ENCODE measurements at regions not wholly inside any gene's neighbourhood (a gene's known extent, or its start where the extent isn't known, plus 50 kb on each side); places are given as distances from the start of the nearest gene placed in this dataset.

DNA sequence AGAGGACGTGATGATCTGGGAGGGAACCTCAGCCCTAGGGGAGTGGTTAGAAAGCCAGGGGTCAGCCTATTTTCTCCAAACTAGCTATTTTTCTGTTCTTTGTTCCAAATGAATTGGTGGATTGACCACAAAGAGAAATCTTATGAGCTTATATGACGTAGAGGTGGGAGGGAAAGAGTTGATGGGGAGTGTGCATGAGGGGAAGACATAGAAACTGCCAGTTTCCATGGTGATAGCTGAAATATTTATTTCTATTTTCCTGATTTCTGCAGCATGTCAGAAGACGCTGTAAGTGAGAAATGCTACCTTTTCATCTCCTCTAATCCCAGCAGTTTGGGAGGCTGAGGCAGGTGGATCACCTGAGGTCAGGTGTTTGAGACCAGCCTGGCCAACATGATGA lies 51.4 kb upstream of the CISTR start:
- no peak for DNase-seq (ENCODE audit: low spot score)

DNA sequence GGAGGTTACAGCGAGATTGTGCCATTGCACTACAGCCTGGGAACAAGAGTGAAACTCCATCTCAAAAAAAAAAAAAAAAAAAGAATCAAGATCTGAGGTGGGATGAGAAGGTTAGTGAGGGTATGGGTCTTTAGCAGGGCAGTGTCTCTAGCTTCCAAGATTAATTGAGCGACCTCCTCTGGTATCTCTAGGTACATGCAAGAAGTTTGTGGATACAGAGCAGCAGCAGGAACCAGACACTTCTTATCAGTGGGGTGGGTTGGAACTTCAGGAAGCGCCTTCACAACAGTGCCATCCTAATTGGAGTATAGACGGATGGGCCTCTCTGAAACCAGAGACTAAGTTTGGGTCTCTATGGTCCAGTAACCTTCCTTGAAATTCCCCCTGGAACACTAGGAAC lies 51.9 kb upstream of the CISTR start:
- DNase-seq (ENCODE audit: low spot score): no peak

DNA sequence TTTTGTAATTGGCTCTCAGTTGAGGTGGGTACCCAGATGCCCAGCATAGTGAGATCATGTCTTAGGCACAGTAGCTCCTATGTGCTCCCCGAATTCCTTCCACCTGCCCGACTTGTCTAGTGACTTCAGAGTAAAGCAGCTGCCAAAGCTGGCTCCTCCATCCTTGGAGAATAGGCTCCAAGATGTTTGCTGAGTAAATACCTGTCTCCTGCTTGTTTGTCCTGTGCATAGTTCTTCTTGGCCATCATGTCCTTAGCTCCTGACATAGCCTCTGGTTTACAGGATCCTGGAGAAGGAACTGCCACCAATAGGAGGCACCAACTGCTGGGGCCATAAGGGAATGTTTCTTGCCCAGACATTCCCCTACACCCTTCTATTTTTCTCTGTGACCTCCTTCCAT lies 52.6 kb upstream of the CISTR start:
- no peak for DNase-seq (ENCODE audit: low spot score)

DNA sequence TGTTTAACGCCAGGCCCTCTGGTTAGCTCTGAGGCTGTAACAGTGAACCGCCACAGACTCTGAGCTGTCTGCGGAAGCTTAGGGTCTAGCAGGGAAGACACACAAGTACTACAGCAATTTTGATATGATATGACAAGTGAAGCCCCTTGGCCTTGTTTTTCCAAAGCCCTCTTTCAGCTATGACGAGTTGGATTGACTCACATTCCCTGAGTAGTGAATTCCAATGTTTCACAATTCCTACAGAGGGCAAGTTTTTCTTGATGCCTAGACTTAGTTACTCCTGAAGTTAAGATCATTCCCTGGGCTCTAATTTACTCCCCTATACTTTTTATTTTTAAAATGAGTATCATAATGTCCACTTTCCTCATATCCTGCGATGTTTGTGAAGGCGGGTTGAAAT lies 53.3 kb upstream of the CISTR start:
- DNase-seq (ENCODE audit: low spot score): no peak

DNA sequence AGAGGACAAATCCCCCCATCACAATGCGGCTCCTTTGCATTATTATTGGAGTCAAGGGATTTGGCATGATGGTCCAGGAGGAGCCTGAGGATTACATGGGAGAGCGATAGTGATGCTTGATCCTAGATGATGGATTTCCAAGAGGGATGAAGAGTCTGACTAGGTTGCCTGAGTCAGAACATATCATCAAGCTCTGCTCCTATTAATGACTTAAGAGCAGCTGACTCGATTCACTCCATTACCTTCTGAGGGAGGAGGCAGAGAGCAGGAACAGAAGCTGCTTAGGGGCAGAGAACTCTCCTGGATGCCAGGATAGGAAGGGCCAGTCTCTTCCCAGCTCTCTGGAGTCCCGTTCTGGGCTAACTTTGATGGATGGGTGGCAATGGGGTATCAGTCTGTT lies 54.0 kb upstream of the CISTR start:
- DNase-seq (ENCODE audit: low spot score): no peak

DNA sequence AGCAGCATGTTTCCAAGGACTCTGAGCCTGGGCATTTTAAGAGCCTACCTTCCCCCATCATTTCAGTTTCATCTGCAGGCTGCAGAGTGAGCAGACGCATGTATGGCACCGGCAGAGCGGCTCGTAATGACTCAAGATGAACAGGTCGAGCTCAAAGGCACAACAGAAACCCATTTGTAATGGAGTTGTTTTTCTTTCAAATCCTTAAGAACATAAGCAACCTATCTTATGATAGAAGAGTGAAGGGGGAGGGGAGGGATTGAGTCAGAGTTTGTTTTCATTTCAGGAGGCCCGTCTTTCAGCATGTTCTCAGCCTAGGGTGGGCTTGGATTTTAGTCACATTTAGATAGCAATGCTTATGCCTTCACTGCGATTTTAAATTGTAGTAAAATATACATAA lies 54.9 kb upstream of the CISTR start:
- no peak for DNase-seq (ENCODE audit: low spot score)

DNA sequence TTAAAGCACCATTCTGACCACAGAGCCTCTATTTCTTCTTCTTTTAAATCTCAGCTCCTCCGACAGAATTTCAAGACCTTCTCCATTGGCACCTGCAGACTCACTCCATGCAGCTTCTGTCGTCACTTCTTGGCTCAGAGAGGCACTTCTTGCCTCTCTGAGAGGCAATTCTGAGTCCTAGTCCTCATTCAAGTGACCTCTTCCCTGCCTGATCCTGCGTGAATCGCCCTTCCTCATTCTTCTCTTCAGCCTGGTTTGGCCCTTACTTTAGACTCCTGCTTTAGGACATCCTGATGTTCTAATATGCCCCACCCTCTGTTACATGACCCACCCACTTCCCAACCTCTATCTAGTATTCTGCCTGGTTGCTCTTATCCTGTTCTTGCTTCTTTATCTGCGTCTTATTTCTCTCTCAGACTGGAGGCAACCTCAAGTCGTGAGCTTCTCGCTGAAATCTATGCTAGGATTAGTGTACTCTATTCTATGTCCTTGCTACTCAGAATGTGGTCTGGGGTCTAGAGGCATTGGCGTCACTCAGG lies 55.6 kb upstream of the CISTR start:
- DNase-seq (ENCODE audit: low spot score): no peak

DNA sequence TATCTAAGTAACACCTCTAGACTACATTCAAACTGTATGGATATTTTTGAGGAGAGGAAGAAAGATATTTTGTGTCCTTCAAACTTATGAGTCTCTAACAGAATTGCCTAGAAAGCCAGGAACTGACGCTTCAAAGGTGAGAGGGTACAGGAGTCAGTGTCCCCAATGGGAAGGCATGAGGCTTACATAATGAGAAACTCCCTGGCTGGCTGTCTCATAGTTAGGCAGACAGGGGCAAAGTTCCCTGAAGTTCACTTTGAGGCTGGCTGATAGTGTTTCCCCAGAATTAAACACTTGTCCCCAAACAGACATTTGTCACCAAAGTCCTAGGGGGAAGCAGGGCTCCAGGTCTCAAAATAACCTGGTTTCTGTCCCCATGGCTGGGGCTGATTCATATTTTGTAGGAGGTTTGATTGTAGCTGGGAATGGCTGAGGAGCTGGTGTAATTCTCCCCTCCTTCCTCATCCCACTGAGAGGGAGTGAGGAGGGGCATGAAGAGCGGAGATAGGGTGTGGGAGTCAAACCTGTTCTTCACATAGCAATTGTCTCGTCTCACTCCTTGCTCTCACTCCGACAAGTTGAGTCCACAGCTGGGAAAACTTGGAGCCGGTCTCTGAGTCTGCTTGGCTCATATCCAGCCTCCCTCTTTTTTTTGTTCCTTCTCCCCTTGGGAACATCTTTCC lies 56.4 kb upstream of the CISTR start:
- DNase-seq (ENCODE audit: low spot score): no peak

DNA sequence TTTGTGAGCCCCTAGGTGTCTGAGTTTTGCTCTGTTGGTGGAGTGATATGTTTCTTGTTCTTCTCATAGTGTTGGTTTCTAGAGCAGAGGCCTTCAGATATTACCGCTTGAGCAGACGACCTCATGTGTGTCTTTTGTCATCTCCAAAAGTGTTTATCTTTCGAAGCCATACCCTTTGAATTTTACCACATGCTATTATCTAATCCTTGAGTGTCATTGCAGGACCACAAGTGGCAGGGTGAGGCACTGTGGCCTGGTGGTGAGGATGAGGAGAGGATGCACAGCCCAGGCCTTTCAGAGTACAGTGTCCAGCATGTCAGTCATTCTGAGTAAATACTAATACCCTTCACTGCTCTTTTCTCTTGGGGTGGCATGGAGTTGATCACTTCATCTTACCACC lies 57.2 kb upstream of the CISTR start:
- DNase-seq (ENCODE audit: low spot score): no peak

DNA sequence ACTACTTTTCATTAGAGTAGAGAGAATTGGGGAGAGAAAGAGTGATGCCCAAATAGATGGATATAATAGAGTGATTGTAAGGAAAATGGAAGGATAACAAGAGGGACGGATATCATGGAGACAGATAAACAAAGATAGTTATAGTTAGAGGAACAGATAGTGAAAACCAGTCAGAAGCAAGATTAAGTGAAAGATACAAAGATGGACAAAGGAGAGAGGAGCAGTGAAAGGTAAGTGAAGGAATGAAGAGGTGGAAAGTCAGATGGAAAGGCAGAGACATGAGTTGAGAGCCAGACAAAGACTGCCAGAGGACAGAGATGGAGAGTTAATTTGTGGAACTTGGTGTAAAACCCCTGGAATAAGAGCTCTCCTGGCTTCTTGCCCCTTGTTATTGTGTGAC lies 59.2 kb upstream of the CISTR start:
- DNase-seq (ENCODE audit: low spot score): no peak

DNA sequence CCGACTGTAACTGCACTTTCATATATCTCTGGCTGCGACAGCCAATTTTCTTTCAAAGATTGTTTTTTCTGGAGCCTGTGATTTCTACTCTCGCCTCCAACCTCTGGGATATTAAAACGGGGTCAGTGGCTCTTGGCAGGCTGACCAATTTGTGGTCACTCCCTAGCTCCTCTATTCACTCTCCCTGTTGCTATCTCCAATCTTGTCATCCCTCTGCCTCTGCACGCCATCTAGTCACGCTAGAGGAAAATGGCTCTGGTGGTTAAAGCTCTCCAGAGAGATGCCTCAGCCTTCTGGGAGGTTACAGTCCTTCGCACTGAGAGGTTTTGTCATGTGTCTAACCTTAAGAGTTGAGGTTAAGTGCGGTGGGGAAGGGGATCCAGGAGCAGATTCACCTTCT lies 59.8 kb upstream of the CISTR start:
- DNase-seq (ENCODE audit: low spot score): no peak

DNA sequence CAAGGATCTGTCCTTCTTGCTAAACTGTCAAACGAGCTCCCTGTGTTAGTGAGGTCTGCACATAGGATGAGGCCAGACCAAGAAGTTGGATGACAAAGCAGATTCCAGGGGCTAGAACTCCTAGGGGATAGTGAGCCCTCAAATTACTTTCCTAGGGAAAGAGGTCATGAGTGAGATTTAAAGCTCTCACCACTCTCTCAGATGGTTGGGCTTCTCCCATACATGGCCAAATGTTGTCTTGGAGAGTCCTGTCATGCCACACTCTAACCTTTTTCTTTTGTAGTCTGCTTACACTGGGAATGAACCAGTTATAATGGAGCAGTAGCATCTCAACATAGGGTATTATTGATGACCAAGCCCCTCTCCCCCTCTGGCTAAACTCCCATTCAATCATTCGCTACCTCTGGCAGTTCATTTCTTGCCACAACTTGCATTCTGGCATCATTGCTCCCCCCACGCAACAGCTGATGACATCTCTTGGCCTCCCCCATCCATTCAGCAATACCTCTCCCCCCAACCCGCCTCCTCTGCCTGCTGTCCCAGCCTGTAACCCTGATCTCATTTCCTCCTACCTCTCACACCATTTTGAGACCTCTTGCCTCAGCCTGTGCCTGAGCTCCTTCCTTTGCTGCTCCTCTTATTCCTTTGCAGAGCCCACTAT lies 64.7 kb upstream of the CISTR start:
- no peak for DNase-seq (ENCODE audit: low spot score)

DNA sequence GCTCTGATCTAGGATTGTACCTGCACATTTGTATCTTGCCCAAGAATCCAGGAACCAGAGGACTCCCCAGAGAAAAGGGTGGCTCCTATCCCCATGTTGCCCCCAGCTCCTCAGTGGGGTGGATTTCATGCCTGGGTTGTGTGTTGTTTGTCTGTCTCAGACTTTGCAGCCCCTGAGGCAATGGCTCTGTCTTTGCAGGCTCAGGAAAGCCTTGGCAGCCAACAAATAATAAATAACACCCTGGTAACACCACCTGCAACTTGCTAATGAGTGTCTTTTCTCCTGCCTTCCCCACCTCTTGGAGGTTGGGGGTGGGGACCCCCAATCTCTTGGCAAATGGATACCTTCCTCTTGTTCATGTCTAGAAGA lies 65.2 kb upstream of the CISTR start:
- no peak for DNase-seq (ENCODE audit: low spot score)

DNA sequence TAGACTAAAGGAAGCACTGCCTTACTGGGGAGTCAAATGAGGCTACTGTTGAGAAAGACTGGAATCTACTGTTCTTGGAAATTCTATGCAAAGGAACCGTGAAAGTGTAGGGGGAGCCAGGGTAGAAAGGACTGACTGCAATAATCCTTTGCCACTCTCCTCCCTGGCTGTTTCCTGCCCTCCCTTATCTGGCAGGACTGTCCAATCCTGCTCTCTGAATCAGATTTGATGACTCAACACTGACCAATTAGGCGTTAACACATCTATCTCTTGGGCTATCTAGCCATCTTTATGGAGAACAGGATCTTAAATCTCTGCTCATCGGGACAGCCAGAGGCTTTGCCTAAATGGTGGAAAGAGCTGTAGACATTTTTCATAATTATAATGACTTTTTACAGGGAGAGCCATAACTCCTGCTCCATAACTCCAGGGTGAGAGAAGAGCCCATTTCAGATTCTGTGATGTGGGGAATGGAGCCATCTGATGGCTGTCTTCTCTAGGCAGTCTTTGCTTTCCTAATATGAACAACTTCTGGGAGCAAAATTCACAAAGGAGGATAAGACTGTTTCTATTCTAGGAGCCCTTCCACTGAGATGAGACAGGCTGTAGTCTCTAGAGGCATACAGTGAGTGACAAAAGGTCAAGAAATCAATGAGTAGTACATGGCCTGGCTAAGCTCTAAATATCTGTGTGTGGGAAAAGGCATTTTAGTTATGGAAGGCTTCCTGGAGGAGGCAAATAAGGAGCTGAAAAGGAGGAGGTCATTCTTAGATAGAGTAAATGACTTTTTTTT lies 68.9 kb upstream of the CISTR start:
- peak; percentile 33 for DNase-seq (ENCODE audit: low spot score)

DNA sequence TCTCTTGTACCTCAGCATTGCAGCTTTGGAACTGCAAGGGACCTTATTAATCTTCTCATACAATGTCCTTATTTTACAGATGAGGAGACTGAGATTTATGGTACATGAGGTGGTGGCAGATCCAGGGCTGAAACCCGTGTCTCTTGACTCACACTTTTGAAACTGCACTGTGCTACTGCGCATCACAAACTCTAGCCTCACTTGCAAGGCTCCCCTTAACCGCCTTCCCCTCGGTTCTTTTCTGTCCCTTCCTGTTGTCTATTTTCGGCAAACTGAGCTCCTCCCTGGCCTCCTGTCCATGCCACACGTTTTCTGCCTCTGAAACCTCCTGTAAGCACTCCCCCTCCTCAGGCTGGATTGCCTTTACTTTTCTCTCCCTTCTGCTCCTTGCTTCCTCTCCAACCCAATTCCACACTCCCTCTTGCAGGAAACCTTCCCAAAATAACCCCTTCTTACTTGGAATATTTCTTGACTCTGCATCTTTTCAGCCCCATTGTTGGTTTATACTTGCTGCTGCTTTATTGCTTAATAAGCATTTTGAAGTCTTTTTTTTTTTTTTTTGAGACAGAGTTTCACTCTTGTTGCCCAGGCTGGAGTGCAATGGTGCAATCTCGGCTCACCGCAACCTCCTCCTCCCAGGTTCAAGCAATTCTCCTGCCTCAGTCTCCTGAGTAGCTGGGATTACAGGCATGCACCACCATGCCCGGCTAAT lies 72.4 kb upstream of the CISTR start:
- DNase-seq (ENCODE audit: low spot score): no peak

DNA sequence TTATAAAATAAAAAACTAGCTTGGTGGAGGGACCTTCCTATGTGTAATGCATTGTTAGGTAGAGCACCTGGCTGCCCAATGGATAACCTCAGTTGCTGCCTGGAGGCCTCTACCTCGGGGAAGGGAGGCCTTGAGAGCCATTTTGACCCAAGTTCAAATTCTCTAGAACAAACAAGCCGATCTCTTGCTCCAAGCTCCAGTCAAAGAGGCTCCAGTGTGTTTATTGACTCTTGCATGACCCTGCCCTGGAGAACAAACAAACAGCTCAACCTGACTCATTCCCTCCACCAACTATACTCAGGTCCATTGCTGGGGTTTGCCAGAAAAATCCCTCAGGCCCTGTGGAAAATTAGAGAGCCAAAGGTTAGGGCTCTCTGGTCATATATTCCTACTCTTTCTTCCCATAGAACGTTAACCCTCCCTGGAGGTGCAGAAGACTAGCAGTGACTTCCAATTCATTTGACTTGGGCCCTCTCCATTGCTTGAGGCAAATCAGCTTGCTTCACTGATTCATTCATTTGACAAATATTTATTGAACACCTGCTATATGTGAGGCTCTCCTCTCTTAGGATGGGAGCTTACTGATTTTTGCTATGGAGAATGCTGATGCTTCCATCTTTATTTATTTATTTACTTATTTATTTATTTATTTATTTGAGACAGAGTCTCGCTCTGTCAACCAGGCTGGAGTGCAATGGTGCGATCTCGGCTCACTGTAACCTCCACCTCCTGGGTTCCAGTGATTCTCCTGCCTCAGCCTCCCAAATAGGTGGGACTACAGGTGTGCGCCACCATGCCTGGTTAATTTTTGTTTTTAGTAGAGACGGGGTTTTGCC lies 73.7 kb upstream of the CISTR start:
- DNase-seq (ENCODE audit: low spot score): peak; percentile 76

DNA sequence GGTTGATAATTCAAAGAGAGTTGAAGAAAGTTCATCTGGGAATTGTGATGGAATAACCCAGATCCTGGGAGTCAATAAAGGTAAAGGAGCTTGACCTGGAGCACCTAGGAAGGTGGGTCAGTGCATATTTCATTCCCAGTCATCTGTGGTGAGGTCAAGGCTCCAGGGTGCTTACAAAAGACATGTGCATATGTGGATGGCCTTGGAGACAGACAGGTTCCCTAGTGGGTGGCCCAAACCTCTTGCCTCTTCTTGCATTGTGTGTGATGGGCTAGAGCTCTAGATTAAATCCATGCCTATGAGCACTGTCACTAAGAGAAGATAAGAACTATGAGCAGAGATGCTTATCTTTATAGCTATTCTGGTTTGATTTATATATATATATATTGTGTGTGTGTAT lies 75.5 kb upstream of the CISTR start:
- no peak for DNase-seq (ENCODE audit: low spot score)

DNA sequence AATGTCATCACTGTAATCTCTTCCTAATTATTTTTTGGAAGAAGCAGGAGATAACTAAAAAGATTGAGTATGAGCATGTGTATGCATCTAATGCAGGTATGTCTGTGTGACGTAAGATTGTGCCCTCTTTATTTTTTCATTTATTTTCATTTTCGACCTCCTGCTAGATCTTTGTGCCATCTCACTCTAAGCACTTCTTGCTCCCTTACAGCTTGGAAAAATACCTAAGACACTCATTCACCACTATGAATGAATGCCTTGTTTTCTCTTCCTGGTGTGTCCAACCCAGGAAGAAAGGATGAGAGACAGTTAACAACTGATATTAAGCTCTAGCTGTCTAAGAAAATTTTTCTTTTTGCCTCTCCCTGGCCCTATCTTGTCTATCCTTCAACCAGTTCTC lies 76.8 kb upstream of the CISTR start:
- peak; percentile 51 for DNase-seq (ENCODE audit: low spot score)

DNA sequence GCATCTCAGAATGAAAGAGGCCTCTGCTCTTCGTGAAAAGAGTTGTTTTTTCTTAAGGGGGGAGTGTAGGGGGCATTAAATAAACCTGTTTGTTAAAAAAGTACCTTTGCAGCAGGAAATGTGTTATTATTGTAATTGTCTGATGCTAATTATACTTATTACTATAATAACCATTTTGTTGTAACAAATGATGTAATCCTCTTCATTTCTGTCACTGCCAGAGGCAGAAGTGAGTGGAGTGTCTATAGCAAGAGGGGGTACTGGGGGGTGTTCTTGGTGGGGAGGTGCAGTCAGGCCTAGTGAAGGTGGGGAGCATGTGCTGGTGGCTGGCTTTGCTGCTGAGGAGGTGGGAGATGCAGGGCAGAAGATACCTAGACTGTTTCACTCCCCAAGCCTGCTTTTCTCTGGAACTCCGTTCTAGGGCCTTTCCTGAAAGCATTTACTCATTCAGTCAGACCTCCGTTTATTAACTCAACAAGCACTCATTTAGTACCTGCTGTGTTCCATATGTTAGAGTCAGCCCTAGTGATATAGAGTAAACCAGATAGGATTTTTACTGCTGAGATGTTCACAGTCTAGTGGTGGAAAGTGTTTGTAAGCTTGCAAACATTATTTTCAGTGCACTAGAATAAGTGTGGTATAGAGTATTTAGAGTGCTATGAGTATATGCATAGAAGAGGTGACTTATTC lies 77.5 kb upstream of the CISTR start:
- no peak for DNase-seq (ENCODE audit: low spot score)

DNA sequence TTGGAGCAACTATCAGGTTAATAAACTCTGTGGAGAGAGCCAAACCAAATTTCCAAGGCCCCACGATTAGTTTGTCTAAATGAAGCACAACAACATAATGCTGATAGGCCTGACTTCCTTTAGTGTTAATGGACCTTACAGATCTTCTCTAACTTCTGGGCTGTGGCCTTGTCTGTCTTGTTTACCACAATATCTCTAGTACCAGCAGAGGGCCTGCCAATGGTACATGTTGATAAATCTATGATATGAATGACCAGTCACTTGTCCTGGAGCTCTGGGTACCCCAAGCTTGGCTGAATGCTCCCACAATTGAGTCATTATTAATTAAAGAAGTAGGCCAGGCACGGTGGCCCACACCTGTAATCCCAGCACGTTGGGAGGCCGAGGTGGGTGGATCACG lies 78.9 kb upstream of the CISTR start:
- DNase-seq (ENCODE audit: low spot score): no peak

DNA sequence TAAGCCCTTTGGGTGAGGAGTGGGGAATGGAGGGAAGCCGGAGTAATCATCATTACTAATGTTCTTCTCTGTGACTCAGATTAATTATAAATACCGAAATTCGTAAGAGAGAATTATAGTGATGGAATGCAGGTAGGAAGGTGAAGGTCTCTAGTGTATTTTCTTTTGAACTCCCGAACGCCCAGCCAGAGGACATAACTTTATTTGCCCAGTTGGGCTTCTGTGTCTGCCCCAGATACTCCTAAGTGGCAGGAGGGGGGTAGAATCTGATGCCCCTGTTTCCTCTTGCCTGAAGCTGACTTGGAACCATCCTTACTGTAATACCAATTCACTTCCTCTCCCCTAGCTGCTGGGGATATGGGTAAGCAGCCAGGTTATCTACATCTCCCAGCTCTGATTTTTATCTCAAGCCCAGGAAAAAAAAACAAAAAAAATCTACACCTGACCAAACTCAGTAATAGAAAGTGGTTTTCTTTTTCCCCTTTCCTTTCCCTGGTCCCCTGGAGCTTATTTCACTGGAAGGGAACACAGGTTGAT lies 84.4 kb upstream of the CISTR start:
- no peak for DNase-seq (ENCODE audit: low spot score)
